22Rv1 (cell line): ENCODE measurements at regions not wholly inside any gene's neighbourhood (a gene's known extent, or its start where the extent isn't known, plus 50 kb on each side); places are given as distances from the start of the nearest gene placed in this dataset.

ENCODE experiments used
- CTCF ChIP-seq: fragments of 450-650 bp; IDR thresholded peaks from 2 replicates; pipeline ENCODE4 v1.5.1; 2017; ENCODE audit warnings: mild to moderate bottlenecking
- ZFX ChIP-seq: fragments of 450-650 bp; IDR thresholded peaks from 2 replicates; pipeline ENCODE4 v1.6.1; 2017; ENCODE audit warnings: antibody characterized with exemption, borderline replicate concordance

GRCh38 chr9:80932947-80933780 lies 756.2 kb downstream of the TLE1 start:
- TF ChIP-seq CTCF (no peak), ZFX (no peak)
